ENCODE measurements at regions not wholly inside any gene's neighbourhood (a gene's known extent, or its start where the extent isn't known, plus 50 kb on each side); places are given as distances from the start of the nearest gene placed in this dataset.
"Not testable (repeated sequence)": the region's sequence is repeated elsewhere in the genome, so short reads cannot be mapped to it uniquely, and the experiment has no call there.

DNA sequence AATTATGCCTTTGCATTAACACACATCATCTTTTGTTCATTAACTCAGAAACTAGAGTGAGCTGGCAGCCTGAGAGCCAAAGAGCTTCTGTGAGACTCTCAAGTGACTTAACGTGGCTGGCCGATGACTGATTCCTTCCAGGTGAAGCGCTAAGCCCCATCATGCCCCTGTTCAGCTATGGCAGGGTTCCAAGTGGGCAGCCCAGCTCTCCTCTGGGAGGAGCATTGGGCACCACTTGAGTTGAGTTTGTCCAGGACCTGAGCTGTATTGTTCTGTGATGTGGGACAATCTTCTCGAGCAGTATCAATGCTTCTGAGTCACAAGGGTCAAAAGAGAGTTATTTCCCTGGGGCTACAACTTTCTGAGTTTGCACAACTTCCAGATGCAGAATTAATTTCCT is 53.3 kb upstream of the DPP6 start:
- not testable (repeated sequence) for H3K27ac ChIP-seq (ENCODE audit: low read depth, low read length); H3K36me3 ChIP-seq (ENCODE audit: control insufficient read depth, insufficient read depth, low read length)

More for the DNA sequence above, 53.3 kb upstream of the DPP6 start:
- not testable (repeated sequence) for H3K9me3 ChIP-seq (ENCODE audit: control insufficient read depth, insufficient read depth, low read length); H3K27me3 ChIP-seq (ENCODE audit: control insufficient read depth, insufficient read depth, low read length); H3K4me3 ChIP-seq (ENCODE audit: low read depth, low read length); H3K4me1 ChIP-seq (ENCODE audit: control insufficient read depth, insufficient read depth, low read length); H3K9ac ChIP-seq (ENCODE audit: low read depth, low read length)

Data from HUES48 (cell line).